ENCODE measurements at regions not wholly inside any gene's neighbourhood (a gene's known extent, or its start where the extent isn't known, plus 50 kb on each side); places are given as distances from the start of the nearest gene placed in this dataset.

DNA sequence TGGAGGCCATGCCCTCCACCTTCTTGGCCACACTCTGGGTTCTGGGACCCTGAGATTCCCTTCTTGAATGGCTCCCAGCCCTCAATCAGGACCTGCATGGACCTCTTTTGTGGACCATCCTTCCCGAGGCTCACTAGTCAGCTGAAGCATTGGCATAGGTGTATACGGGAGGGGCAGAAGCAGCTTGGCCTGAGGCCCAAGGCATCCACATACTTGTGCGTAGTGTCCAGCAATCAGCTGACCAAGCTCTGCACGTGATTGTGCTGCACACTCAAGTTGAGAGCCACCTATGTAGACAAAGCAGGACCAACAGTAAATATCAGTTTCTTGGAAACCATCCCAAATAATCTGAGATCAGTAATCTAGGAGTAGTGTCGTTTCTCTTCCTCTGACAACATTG, 119.6 kb downstream of the INSIG2 start:
- TF ChIP-seq, protein P1, sequence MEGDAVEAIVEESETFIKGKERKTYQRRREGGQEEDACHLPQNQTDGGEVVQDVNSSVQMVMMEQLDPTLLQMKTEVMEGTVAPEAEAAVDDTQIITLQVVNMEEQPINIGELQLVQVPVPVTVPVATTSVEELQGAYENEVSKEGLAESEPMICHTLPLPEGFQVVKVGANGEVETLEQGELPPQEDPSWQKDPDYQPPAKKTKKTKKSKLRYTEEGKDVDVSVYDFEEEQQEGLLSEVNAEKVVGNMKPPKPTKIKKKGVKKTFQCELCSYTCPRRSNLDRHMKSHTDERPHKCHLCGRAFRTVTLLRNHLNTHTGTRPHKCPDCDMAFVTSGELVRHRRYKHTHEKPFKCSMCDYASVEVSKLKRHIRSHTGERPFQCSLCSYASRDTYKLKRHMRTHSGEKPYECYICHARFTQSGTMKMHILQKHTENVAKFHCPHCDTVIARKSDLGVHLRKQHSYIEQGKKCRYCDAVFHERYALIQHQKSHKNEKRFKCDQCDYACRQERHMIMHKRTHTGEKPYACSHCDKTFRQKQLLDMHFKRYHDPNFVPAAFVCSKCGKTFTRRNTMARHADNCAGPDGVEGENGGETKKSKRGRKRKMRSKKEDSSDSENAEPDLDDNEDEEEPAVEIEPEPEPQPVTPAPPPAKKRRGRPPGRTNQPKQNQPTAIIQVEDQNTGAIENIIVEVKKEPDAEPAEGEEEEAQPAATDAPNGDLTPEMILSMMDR (conservative IDR thresholded peaks at IDR 0.05), result no peak
- TF ChIP-seq ZFX (IDR thresholded peaks at IDR 0.05), result no peak
